GM12878 (cell line): ENCODE measurements at regions not wholly inside any gene's neighbourhood (a gene's known extent, or its start where the extent isn't known, plus 50 kb on each side); places are given as distances from the start of the nearest gene placed in this dataset.

Source experiments
- ATAC-seq: fragments of 200-7000 bp; cut with Tn5 transposase; 3 replicates; pipeline ENCODE4 v1.9.1; 2020; ENCODE audit warnings: mild to moderate bottlenecking, moderate library complexity
- BruUV-seq: library from RNA; stranded (reverse); fragments of 400-500 nt; replicated peaks from 2 replicates; lab custom pipeline; 2021; lab: Mats Ljungman, UMichigan
- CTCF ChIA-PET: fragments of 300-600 bp; sonication (Branson Sonifier 250); formaldehyde crosslinking; extraction: SDS; loops from one replicate; lab custom pipeline; 2021; ENCODE audit warnings: inconsistent platforms; lab: Yijun Ruan, JAX
- POLR2A ChIA-PET: fragments of 350-600 bp; formaldehyde crosslinking; extraction: SDS; loops from one replicate; lab custom pipeline; 2021; ENCODE audit warnings: inconsistent platforms; lab: Charles Lee
- RAD21 ChIA-PET: fragments of 300-600 bp; sonication (Branson Sonifier 250); formaldehyde crosslinking; loops from one replicate; lab custom pipeline; 2023; ENCODE audit warnings: antibody characterized with exemption; ENCODE audit not compliant: unreplicated experiment; lab: Charles Lee
- SMC1A ChIA-PET: fragments of 300-600 bp; sonication (Branson Sonifier 250); formaldehyde crosslinking; loops from one replicate; lab custom pipeline; 2023; ENCODE audit not compliant: unreplicated experiment, uncharacterized antibody; lab: Charles Lee
- DNase-seq: peaks from one replicate; pipeline ENCODE4 v3.0.0-alpha.2; 2011; ENCODE audit warnings: low read depth, low spot score
- FAIRE-seq: peaks from 3 replicates; lab custom pipeline; 2011; peaks lifted over from hg19 to GRCh38; lab: Jason Lieb, UNC
- H2AFZ ChIP-seq: 2 replicates; pipeline ENCODE4 v1.6.0; 2011; ENCODE audit warnings: low read depth, low read length, control low read depth; ENCODE audit not compliant: control insufficient read depth
- H3K27ac ChIP-seq: 2 replicates; pipeline ENCODE4 v1.5.1; 2011; ENCODE audit warnings: control low read depth; ENCODE audit not compliant: control insufficient read depth, insufficient read depth
- H3K27me3 ChIP-seq, 2 experiments: replicated peaks in 1 of 2; 2 replicates each; pipeline versions ENCODE4 v1.6.0 to v1.6.1; 2011; ENCODE audit warnings: low read length in 1 of 2; ENCODE audit not compliant: control insufficient read depth in 2 of 2, insufficient read depth in 2 of 2
- H3K36me3 ChIP-seq, 2 experiments: 2 replicates each; pipeline ENCODE4 v1.5.1; 2011; ENCODE audit warnings: low read length in 1 of 2; ENCODE audit not compliant: control insufficient read depth in 2 of 2, insufficient read depth in 2 of 2
- H3K4me1 ChIP-seq: 2 replicates; pipeline ENCODE4 v1.6.1; 2011; ENCODE audit warnings: mild to moderate bottlenecking, low read length, moderate library complexity, mixed read lengths; ENCODE audit not compliant: control insufficient read depth, insufficient read depth
- H3K4me2 ChIP-seq: 2 replicates; pipeline ENCODE4 v1.6.0; 2011; ENCODE audit warnings: control low read depth; ENCODE audit not compliant: control insufficient read depth, insufficient read depth
- H3K4me3 ChIP-seq: fragments of 200-600 bp; sonication (generic); 2 replicates; pipeline ENCODE4 v1.5.1; 2016
- H3K79me2 ChIP-seq: 2 replicates; pipeline ENCODE4 v1.6.0; 2011; ENCODE audit warnings: low read length; ENCODE audit not compliant: control insufficient read depth, insufficient read depth
- H3K9ac ChIP-seq: 2 replicates; pipeline ENCODE4 v1.8.0; 2011; ENCODE audit warnings: low read length, control low read depth, mixed read lengths; ENCODE audit not compliant: control insufficient read depth, insufficient read depth
- H3K9me3 ChIP-seq: replicated peaks from 3 replicates; pipeline ENCODE4 v1.5.1; 2011; ENCODE audit warnings: mild to moderate bottlenecking, low read length; ENCODE audit not compliant: control insufficient read depth, insufficient read depth
- H4K20me1 ChIP-seq: 2 replicates; pipeline ENCODE4 v1.6.0; 2011; ENCODE audit not compliant: control insufficient read depth, insufficient read depth
- BHLHE40 ChIP-seq, 2 experiments: fragments of 450-650 bp in 1 of 2; IDR thresholded peaks; 2 replicates each; pipeline ENCODE4 v1.6.1; 2011 to 2017; ENCODE audit warnings: low read depth in 2 of 2, borderline replicate concordance in 1 of 2, improper control_type of control experiment in 1 of 2, low read length in 1 of 2, mild to moderate bottlenecking in 1 of 2
- CHD4 ChIP-seq: fragments of 200-600 bp; sonication (generic); IDR thresholded peaks from 2 replicates; pipeline ENCODE4 v1.6.1; 2016; ENCODE audit warnings: mild to moderate bottlenecking
- EGR1 ChIP-seq, 2 experiments: IDR thresholded peaks; 1 replicate in 1 of 2; 2 replicates in 1 of 2; pipeline ENCODE4 v1.6.1; 2011 to 2012; ENCODE audit warnings: low read depth in 2 of 2, low read length in 2 of 2, borderline replicate concordance in 1 of 2, mild to moderate bottlenecking in 1 of 2, moderate library complexity in 1 of 2
- MEF2A ChIP-seq: IDR thresholded peaks from 2 replicates; pipeline ENCODE4 v1.6.1; 2011; ENCODE audit warnings: low read depth, mild to moderate bottlenecking, low read length, moderate library complexity; ENCODE audit not compliant: insufficient read depth
- MTA3 ChIP-seq: IDR thresholded peaks from 2 replicates; pipeline ENCODE4 v1.6.1; 2012; ENCODE audit warnings: low read length, inconsistent platforms, borderline replicate concordance
- NFXL1 ChIP-seq: fragments of 450-650 bp; IDR thresholded peaks from 2 replicates; pipeline ENCODE4 v1.6.1; 2017; ENCODE audit warnings: antibody characterized with exemption, mild to moderate bottlenecking, borderline replicate concordance
- SMC3 ChIP-seq: IDR thresholded peaks from 2 replicates; pipeline ENCODE4 v1.6.1; 2011; ENCODE audit warnings: low read length, improper control_type of control experiment, borderline replicate concordance
- SREBF2 ChIP-seq: IDR thresholded peaks from 2 replicates; pipeline ENCODE4 v1.6.1; 2012; ENCODE audit warnings: mild to moderate bottlenecking, low read length
- STAT1 ChIP-seq: fragments of 450-650 bp; conservative IDR thresholded peaks from 2 replicates; pipeline ENCODE4 v1.6.1; 2014; ENCODE audit warnings: antibody characterized with exemption, mild to moderate bottlenecking
- ZBTB11 ChIP-seq: fragments of 450-650 bp; formaldehyde crosslinking; IDR thresholded peaks from 2 replicates; pipeline ENCODE4 v1.5.0; 2022; ENCODE audit warnings: mild to moderate bottlenecking, missing genetic modification characterization
- ZNF592 ChIP-seq: fragments of 450-650 bp; IDR thresholded peaks from 2 replicates; pipeline ENCODE4 v1.6.1; 2017; ENCODE audit warnings: mild to moderate bottlenecking, moderate library complexity
- WGBS: methylation state at CpG from one replicate; pipeline ENCODE4 v1.1.6; 2016; ENCODE audit warnings: low lambda C conversion rate; ENCODE audit not compliant: insufficient replicate concordance, insufficient coverage; ENCODE audit errors: missing lambda C conversion rate; 5-methylcytosine and 5-hydroxymethylcytosine counted together
- in situ Hi-C: fragments of 300-500 bp; cut with MboI; formaldehyde crosslinking; loops from 9 replicates; pipeline ENCODE4 v1.14.3; 2018; ENCODE audit warnings: mixed read lengths
- intact Hi-C: fragments of 100-400 bp; cut with micrococcal nuclease; formaldehyde crosslinking; loops from one replicate; pipeline ENCODE4 v1.14.2; 2022; ENCODE audit not compliant: unreplicated experiment

- Histone ChIP-seq H3K79me2 (no peaks in the 10 kb centered on the region), H4K20me1 (no peaks in the 10 kb centered on the region), H3K27me3 (no peaks in the 10 kb centered on the region), H2AFZ (no peak overlapping the region), H3K36me3 (no peaks in the 10 kb centered on the region), H3K4me1 (no peaks in the 10 kb centered on the region), H3K9ac (no peak overlapping the region), H3K27ac (no peak overlapping the region), H3K4me3 (no peak overlapping the region), H3K9me3 (no peaks in the 10 kb centered on the region), H3K4me2 (no peak overlapping the region)
- POLR2A ChIA-PET, result no interaction called here
- intact Hi-C loops (no loop called here), in situ Hi-C loops (no loop called here)
- CTCF ChIA-PET, result no interaction called here
- DNase-seq, result no peak
- SMC1A ChIA-PET, result no interaction called here
- no peak for ATAC-seq
- RAD21 ChIA-PET, result no interaction called here
- BruUV-seq, result no TSS peak
- TF ChIP-seq NFXL1, result no peak
- TF ChIP-seq SMC3, result no peak
- TF ChIP-seq MEF2A, result no peak
- 0% methylated on average over 1 of the region's 1 CpG for WGBS
- no peak for FAIRE-seq
Measured at GRCh38 chr9:103078581-103078980, 83.4 kb downstream of the CYLC2 start.

- in situ Hi-C loops (no loop called here), intact Hi-C loops (no loop called here)
- ChIA-PET RAD21 (no interaction called here), SMC1A (no interaction called here), CTCF (no interaction called here), POLR2A (no interaction called here)
- Histone ChIP-seq H4K20me1 (no peaks in the 10 kb centered on the region), H3K27ac (no peak overlapping the region), H3K27me3 (no peaks in the 10 kb centered on the region), H3K9me3 (no peaks in the 10 kb centered on the region), H3K4me1 (no peaks in the 10 kb centered on the region), H2AFZ (no peak overlapping the region), H3K9ac (no peak overlapping the region), H3K79me2 (no peaks in the 10 kb centered on the region), H3K4me3 (no peak overlapping the region), H3K36me3 (no peaks in the 10 kb centered on the region), H3K4me2 (no peak overlapping the region)
- FAIRE-seq (no peak), DNase-seq (no peak), ATAC-seq (no peak)
- no TSS peak for BruUV-seq
- 0% methylated on average over 1 of the region's 1 CpG for WGBS
- TF ChIP-seq MTA3 (no peak), BHLHE40 (IDR thresholded peaks at IDR 0.05; ENCODE audit: borderline replicate concordance in 1 of 2, low read depth in 2 of 2, low read length in 1 of 2) (no peak), ZNF592 (no peak), STAT1 (no peak), ZBTB11 (no peak), EGR1 (IDR thresholded peaks at IDR 0.05; ENCODE audit: borderline replicate concordance in 1 of 2, low read depth in 2 of 2, low read length in 2 of 2) (no peak), SREBF2 (no peak), CHD4 (no peak)
Measured at GRCh38 chr9:103082494-103082893, 87.4 kb downstream of the CYLC2 start.
